Fibroblast of skin of right biceps (primary cell): ENCODE measurements at regions not wholly inside any gene's neighbourhood (a gene's known extent, or its start where the extent isn't known, plus 50 kb on each side); places are given as distances from the start of the nearest gene placed in this dataset.

ENCODE experiments used
- DNase-seq: peaks from one replicate; pipeline ENCODE4 v3.0.0-alpha.2; 2013

GRCh38 chr6:1081551-1082284 is 230.2 kb upstream of the FOXQ1 start:
- DNase-seq, result peak; percentile 75

DNA sequence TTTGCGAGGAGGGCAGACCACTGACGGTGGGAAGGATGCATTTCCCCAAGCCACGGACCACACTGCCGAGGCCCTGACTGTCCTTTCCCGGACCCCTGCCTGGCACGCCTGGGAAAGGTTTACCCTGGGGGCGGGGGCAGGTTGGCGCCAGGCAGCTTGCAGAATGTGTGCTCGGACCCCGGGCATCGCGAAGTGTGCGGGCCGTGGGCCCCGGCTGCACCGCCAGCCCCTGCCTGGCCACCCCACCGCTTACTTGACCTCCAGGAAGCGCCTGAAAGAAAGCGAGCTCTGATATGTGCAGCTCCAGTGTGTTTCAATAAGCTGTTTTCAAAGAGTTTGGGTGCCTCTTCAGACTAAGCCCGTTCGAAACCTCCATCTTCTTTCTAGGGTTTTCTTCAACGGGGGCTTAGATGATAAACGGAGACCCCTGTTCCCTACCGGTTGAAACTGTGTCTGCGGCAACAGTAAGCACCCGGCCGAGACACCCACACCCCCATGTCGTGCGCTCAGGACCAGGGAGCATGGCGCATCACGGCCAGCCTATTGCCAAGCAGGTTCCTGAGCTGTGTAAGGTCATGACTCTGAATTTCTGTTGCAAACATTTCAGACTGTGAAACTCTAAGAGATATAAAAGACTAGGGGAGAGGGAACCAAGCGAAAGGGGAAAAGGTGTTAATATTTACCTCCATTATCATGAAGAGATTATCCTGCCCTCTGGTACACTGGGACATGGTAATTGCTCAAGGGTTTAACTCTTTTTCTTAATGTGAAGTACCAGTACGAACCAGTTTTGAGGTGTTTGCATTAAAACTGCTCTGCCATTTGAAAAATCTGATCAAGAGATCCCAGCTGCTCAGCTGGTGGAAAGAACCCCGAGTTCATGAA is 231.2 kb upstream of the FOXQ1 start:
- DNase-seq, result no peak

DNA sequence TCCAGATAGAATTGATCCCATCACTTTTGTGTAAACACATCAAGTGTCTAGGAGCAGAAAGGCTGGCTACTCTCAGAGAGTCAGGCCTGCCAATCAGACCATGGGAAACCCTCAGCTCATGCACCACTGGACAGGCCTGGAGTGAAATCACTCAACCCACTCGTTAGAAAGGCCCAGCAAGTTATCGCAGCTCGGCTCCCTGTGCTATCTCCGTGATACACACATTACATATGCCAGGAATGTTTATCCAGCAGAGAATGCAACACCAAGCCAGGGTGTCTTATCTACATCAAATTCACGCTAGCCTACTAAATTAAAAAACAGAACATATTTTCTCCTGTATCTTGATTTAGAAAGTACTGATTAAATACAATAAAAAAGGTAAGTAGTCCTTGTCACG is 232.4 kb upstream of the FOXQ1 start:
- no peak for DNase-seq

GRCh38 chr6:1077478-1078416 is 234.2 kb upstream of the FOXQ1 start:
- no peak for DNase-seq

DNA sequence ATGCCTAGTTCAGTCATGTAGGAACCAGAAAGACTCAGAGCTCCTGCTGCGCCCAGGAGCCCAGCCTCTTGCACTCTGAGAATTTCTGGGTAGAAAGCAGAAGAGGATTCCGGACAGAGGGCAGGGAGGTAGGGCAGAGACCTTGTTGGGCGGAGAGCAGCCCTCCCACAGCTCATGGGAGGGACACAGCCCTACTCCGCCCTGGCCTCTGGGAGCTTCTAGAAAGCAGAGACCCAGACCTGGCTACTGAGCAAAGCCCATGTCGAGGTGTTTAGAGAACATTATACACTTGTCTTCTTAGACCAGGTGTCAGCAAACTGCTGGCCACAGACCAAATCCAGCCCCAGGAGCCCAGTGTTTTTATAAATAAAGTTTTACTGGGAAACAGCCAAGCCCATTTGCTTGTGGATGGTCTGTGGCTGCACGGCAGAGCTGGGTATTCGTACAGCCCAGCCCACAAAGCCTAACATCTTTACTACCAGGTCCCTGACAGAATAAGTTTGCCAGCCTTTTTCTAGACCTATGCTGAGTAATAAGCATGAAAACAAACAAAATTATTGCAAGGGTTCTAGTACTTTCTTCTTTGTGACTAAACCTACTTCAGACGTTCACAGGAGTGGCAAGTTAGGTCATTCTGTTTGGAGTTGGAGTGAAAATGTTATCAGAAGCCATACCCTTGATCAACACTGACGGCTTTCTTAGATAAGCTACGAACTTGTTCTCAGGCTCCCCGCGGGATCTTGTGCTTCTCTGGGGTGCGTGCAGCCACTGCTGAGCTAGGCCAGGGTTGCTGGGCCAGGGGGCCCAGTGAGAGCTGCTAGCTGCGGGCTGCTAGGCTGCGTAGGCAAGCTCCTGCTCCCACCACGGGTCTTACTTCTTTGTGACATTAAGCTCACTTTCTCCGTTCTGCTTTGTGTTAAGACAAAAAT is 235.1 kb upstream of the FOXQ1 start:
- no peak for DNase-seq

DNA sequence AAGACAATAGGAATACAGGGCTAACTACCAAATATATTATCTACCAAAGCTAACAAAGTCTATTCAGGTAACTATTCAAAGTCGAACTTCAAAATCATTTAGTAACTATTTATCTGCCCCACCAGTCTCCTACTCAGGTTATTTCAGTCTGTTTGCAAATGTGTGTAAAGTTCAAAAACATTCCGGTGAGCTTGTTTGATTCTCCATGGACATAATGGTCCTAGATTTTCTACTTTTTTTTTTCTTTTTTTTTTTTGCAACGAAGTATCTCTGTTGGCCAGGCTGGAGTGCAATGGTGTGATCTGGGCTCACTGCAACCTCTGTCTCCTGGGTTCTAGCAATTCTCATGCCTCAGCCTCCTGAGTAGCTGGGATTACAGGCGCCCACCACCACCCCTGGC is 236.0 kb upstream of the FOXQ1 start:
- DNase-seq, result no peak

DNA sequence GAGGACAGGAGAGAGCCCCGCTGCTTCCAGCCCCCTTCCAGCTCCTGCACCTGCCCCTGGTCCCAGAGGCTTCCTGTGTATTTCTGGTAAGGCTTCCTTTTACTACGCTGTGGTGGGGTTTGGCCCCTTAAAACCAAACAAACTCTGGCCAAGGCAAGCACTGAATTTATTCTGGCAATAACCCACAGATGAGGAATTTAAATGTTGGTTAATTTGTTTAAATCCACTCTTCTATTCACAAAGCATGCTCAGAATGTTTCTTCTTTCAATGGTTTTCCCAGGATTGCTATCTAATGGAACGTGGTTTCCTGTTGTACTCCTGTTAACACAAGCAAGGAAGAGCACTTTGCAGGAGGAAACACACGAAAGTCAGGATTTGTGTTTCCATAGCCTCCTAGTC is 236.5 kb upstream of the FOXQ1 start:
- peak; percentile 10 for DNase-seq

GRCh38 chr6:1070085-1070521 is 241.8 kb upstream of the FOXQ1 start:
- DNase-seq, result no peak

DNA sequence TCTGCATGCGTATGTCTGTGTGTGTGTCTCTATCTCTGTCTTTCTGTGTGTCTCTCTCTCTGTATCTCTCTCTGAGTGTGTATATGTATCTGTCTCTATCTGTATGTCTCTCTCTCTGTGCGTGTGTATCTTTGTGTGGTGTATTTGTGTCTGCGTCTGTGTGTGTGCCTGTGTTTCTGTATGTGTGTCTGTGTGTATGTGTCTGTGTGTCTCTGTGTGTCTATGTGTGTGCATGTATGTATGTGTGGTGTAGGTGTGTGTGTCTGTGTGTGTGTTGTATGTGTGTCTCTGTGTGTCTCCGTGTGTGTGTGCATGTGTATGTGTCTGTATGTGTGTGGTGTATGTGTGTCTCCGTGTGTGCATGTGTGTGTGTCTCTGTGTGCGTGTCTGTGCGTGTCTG is 243.0 kb upstream of the FOXQ1 start:
- no peak for DNase-seq

DNA sequence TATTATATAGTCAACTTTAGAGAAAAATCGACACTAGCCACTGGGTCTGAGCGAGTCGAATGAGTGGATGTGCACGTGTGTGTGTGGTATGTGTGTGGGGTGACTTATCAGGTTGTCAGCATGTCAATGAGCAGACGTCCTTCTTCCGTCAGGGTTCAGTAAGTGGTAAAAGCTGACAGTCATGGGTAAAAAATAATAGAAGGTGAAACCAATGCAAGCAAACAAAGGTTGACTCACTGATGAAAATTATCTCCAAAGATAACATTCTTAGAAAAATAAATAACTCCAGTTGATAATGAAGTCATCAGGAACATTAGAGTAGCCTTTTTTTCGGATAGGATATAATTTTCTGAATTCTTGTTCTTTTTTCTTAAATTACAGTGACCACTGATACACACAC is 243.8 kb upstream of the FOXQ1 start:
- DNase-seq, result peak; percentile 45

DNA sequence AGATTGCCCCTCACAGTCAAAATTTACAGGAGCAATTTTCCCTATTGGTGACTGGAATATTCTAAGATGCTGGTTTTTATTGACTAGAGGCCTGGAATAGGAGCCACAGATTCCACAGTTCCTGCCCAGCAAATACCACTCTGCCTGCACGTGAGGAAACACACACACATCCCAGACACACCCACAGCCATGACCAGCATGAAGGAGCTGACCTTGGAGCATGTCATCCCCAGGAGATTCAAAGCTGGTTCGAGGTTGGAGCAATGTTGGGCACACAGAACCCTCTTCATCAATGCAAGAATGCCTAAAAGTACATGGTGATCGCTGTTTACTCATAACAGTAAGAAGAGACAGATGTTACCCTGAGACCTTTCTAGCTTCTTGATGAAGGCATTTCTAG is 244.6 kb upstream of the FOXQ1 start:
- DNase-seq, result no peak

DNA sequence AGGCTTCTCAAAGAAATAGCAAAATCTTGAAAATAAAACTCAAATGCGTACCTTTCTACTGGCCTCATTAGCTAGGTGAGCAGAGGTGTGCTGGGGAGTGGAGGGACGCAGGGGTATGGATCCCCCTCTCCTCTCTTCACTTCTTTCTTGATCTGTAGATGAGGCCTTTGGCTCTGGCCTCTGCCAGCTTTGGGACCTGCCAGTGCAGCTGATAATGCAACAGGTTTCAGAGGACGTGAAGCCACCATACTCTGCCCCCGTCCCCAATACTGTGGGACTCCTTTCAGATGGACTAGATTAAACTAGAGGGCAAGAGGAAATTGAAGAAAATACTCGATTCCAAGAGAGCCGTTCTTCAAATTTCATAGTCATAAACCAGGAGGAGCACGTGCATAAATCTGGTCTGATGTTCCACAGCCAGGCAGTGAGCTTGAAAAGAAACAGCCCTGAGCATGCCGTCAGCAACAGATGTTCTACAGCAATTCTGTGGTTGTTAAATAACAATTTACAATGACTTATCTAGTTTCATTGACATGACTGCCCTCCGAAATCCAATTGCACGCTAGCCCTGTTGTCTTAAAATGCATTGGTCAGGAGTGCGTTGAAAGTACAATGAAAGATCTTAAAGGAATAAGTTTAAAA is 245.3 kb upstream of the FOXQ1 start:
- no peak for DNase-seq

GRCh38 chr6:1065986-1066385 is 245.9 kb upstream of the FOXQ1 start:
- no peak for DNase-seq

DNA sequence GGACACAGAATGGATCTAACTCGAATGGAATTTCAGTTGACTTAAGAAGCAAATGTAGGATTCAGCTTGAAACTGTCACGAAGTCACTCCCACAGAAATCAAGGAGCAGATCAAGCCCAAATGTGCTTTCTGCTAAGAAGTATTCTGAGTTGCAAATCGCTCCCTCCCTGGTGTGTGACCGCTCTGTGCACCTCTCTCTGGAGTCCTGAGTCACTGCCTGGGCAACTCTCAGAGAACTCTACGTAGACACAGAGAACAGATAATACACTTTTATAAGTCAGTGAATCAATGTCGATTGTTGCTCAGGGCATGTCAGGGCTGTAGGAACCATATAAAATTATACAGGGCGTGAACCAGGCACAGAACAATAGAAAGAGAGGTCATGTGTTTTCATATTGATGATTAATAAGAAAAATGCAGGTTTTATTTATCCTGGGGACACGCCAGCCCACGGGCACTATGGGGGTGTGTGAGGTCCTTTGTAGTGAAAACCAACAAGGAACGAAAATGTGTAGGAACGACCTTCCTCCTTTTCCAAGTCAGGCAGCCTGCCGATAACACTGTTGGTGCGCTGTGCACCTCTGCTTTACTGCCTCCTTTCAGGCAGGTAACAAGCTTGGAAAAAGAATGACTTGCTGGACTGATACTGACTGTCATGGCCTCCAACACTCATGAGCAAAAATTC is 248.1 kb upstream of the FOXQ1 start:
- peak; percentile 42 for DNase-seq

DNA sequence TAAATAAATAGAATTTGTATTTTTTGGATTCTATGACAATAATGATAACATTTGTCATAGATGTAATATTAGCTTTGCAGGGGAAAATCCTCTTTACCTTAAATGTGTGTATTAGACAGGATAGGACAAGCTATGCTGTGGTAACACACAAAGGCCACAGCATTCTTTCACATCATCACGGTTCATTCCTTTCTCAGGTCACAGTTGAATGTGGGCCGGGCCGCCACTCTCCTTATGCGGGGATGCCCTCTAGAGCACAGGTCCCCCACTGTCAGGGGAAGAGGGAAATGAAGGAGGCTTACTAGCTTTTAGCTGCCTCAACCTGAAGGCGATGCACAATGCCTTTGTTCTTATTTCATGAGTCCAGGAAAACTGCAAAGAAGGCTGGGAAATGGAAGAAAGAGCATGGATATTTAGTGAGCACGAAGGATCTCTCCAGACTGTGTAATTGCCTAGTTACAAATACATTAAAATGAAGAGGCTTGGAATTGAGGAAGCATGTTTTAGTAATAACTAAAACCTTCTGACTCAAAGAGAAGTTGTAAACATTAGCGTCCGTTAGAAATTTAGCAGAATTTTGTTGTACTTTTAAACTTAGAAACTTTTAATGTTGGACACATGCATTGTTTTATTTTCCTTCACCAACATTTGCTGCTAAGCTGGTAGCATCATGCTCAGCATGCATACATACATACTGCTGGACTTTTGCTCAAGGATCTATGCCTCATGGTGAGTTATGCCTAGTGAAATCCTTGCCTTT is 248.9 kb upstream of the FOXQ1 start:
- peak; percentile 28 for DNase-seq

- DNase-seq, result no peak
Observed at GRCh38 chr6:1059596-1059995, 252.3 kb upstream of the FOXQ1 start.

GRCh38 chr6:1057490-1058135 is 254.3 kb upstream of the FOXQ1 start:
- no peak for DNase-seq

DNA sequence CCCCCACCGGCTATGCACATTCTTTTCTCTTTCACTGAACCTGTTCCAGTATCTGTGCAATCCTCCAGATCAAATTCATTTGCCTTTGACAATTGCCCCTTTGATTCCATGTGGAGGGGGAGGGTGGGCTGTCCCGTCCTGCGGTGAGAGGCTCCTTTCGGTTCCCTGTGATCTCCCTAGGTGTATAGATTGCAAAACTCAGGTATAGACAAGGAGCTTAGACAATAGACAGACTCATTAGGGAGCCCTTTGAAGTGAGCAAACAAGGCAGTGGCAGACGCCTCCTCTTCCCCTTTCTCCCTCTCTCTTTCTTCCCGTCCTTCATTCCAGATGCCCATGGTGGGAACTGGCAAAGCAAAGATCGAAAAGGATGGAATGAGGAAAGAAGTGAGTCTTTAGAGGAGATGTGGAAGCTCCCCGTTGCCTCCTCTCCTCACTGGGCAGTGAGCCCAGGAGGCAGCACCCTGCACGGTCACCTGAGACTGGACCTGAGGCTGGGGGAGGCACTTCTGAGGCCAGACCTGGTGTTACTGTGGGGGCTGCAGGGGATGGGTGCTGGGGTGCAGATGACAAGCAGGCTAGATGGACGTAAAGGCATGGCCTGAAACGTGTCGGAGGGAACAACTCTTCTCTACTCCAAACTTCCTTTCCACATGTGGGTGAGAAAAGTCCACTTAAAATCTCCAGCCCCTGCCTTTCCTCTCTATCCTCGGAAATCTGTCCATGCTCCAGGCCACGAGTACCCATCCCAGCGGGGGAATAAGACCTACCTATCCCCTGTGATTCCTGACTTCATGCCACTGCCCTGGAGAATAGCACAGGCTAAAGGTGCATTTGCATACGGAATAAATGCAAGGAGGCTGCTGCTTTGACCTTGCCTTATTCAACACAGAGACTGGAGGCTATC is 256.6 kb upstream of the FOXQ1 start:
- DNase-seq, result no peak
